GM10266 (cell line): ENCODE measurements at regions not wholly inside any gene's neighbourhood (a gene's known extent, or its start where the extent isn't known, plus 50 kb on each side); places are given as distances from the start of the nearest gene placed in this dataset.

Experiments used
- DNase-seq: peaks from one replicate; pipeline ENCODE4 v3.0.0; 2012; ENCODE audit errors: extremely low spot score
- TF ChIP-seq, protein P1 (sequence below): IDR thresholded peaks from 2 replicates; pipeline ENCODE4 v1.5.1; 2012; ENCODE audit warnings: mild to moderate bottlenecking, low read depth; ENCODE audit not compliant: control insufficient read depth, insufficient read depth; ENCODE audit errors: missing control alignments

DNA sequence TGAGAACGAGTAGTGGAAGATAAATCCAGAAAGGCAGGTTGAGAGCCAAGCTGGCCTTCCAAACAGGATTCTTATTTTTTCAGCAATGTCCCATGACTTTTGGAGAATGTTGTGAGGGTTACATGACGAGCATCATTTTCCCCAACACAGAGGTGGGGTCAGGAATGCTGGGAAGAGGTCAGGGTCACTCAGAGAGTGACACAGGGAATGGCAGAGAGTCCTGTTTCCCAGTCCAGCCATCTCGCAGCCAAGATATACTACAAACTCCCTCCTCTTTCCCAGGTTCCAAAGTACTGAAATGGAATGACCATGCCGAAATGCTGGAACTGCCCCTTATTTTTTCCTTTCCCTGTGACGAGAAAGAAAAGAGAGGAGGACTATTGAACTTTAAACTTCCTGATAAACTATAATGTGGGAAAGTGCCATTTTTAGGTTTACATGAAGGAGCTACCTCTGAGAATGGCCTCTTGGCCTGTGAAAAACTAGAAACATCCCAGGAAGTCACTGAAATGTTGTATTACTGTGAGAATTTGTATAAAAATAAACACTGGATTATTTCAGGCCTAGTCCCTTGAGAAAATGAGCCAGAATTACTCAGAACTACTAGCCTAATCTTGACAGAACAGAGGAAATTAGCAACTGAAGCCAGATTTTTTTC lies 420.4 kb downstream of the CETN3 start:
- TF ChIP-seq, protein P1, sequence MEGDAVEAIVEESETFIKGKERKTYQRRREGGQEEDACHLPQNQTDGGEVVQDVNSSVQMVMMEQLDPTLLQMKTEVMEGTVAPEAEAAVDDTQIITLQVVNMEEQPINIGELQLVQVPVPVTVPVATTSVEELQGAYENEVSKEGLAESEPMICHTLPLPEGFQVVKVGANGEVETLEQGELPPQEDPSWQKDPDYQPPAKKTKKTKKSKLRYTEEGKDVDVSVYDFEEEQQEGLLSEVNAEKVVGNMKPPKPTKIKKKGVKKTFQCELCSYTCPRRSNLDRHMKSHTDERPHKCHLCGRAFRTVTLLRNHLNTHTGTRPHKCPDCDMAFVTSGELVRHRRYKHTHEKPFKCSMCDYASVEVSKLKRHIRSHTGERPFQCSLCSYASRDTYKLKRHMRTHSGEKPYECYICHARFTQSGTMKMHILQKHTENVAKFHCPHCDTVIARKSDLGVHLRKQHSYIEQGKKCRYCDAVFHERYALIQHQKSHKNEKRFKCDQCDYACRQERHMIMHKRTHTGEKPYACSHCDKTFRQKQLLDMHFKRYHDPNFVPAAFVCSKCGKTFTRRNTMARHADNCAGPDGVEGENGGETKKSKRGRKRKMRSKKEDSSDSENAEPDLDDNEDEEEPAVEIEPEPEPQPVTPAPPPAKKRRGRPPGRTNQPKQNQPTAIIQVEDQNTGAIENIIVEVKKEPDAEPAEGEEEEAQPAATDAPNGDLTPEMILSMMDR: no peak
- DNase-seq: no peak

DNA sequence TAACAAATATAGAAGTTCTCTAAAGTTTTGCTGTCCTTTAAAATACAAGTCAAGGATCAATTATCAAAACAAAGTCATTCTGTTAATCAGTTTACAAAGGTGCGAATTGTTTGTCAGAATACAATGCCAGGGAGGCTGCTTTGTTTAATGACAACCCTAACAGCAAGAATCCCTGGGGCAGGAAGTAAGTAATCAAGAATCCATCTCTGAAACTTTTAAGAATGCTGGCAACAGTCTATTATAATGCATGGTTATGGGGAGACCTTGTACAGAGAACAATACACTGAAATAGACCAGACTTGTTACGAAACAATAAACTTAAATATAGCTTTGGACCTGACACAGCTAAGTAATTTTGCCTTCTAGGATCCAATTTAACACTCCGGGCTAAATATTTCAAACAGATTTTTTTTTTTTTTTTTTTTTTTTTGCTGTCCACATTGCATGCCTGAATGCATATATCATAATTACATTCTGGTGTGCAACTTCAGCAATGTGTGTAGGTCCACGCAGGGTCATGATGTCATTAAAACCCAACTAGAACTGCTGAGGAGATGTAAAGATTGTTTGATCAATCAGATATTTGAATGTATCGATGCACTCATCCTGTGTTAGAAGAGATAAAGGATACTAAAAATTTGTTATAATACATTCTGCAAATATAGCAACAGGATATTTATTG lies 421.3 kb downstream of the CETN3 start:
- TF ChIP-seq, protein P1: no peak
- DNase-seq: no peak

DNA sequence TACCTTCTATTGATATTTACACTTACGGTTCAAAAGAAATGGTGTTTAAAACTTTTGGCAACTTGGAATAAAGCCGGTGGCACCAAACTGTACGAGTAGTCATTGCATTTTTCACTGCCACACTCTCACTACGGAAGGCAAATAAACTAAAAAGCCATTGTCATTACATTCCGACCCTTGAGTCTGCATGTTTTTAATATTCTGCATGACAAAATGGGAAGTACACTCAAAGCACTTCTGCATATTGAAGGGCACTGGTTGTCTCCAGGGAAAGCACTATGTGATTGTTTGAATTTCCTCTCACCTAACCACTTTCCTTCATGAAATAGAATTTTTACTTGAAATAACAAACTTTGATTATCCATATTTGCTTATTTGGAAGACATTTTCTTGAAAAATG lies 426.3 kb downstream of the CETN3 start:
- TF ChIP-seq, protein P1: no peak
- DNase-seq: no peak

DNA sequence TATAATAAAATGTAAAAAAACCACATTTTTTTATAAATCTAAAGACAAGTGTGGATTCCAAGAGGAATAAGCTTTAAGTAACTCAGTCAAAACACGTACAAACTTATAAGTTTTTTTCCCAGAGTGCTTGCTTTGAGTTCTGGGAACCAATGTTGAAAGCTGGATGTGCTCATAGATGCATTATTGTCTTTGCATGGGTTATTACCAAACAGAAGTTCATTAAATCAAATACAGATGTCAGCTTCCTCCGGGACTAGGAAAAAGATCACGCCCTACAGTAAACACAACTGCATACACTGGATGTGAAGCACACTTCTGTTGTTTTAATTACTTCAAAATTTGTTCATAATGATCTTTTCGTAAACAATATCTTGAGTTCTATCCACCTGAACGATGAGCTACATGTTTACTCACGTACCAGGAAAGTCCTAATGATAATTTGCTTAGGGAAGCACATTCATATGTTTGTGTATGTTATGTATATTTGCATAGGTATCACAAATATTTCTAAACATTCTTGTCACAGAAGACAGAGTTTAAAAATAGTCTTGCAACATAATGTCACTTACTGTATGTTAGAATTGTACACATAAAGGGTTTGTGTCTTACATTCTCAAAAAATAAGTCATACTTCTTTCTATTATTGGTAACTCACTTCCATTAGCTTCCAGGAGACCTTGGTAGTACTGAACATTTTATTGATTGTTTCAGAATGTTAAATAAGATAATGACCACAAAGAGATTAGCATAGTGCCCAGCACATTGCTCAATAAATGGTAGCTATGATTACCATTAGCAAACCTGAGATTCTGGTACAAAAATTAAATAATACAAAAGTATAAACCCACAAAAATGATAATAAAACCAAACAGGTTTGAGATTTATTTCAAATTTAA lies 427.4 kb downstream of the CETN3 start:
- DNase-seq: no peak
- TF ChIP-seq, protein P1: no peak

DNA sequence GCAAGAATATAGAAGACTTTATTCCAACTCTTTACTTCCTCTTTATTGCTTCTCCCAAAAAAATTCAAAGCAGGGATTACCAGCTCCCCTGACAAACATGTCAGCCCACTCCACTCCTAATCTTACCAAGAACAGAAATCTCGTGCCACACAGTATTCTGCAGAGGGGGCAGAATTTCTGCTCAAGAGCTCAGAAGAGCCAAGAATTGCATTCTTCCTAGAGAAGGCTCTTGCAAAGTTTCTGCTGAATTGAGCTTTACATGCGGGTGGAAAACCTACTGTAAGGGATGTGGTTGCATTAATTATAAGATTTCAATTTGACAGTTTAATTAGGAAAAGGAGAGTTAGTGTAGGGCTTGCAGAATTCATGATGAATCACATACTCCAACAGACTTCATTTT lies 428.5 kb downstream of the CETN3 start:
- TF ChIP-seq, protein P1: no peak
- no peak for DNase-seq

DNA sequence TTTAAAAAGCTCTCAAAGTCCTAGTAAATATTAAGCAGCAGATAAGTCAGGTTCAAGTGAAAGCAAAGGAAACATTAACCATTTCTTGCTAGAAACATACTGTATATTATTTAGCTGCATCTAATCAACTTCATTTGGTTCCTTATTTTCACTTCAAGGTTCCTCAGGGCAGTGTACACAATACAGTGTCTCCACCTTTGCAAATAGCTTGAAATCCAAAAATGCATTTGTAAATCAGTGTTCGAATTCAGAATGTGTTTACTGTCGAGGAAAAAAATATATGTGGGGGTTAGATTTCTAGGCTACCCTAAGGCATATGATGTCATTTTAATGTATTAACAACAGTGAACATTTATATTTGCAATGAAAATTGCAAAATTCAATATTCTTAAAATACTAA lies 436.0 kb downstream of the CETN3 start:
- no peak for DNase-seq
- TF ChIP-seq, protein P1: no peak
